ENCODE measurements at regions not wholly inside any gene's neighbourhood (a gene's known extent, or its start where the extent isn't known, plus 50 kb on each side); places are given as distances from the start of the nearest gene placed in this dataset.

GRCh38 chr9:13779106-13779505, 499.6 kb upstream of the MPDZ start:
- H3K36me3 ChIP-seq (ENCODE audit: control insufficient read depth in 2 of 3, insufficient read depth in 3 of 3, low read length in 3 of 3): no peaks in the 10 kb centered on the region
- Mint-ChIP-seq H3K36me3 (no peaks in the 10 kb centered on the region), H3K27ac (no peak overlapping the region), H3K9me3 (peaks cover 0 to 13% (median 2%) of the 10 kb centered on the region in 11 donors), H3K27me3 (no peaks in the 10 kb centered on the region), H3K4me3 (no peak overlapping the region), H3K4me1 (no peaks in the 10 kb centered on the region)
- no peaks in the 10 kb centered on the region for H3K9me3 ChIP-seq (ENCODE audit: control insufficient read depth in 2 of 3, low read length in 3 of 3)
- POLR2A ChIA-PET: no interaction called here
- H3K27ac ChIP-seq (ENCODE audit: low read depth, low read length): no peak overlapping the region
- DNase-seq (no peak), ATAC-seq (no peak)
- H3K27me3 ChIP-seq (ENCODE audit: control insufficient read depth in 2 of 2, insufficient read depth in 2 of 2, low read length in 2 of 2): no peaks in the 10 kb centered on the region
- CTCF ChIA-PET: no interaction called here
- intact Hi-C loops (cut with micrococcal nuclease): no loop called here
- no peaks in the 10 kb centered on the region for H3K4me1 ChIP-seq (ENCODE audit: control insufficient read depth in 2 of 2, insufficient read depth in 2 of 2, low read length in 2 of 2)
- H3K4me3 ChIP-seq (ENCODE audit: low read length): no peak overlapping the region

DNA sequence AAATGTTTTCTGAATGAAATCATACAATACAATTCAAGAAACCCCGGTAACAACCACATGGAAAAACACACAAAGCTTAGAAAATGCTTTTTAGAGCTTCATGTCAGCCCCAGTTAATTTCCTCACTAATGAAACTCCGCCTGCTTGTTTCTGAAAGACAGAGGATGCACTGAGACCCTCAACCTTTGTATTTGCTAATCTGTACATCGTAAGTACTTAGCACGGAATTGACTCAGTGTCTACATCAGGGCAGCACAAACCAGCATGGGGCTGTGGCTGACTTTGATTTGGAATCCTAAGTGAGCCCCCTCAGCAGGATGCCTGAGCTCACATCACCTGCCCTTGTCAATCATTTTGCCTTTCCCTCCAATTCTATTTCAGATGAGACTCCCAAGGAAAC, 499.1 kb upstream of the MPDZ start:
- intact Hi-C loops (cut with micrococcal nuclease): no loop called here
- ChIA-PET CTCF (no interaction called here), POLR2A (no interaction called here)
- Histone ChIP-seq H3K4me1 (ENCODE audit: control insufficient read depth in 2 of 2, insufficient read depth in 2 of 2, low read length in 2 of 2) (no peaks in the 10 kb centered on the region), H3K27me3 (ENCODE audit: control insufficient read depth in 2 of 2, insufficient read depth in 2 of 2, low read length in 2 of 2) (no peaks in the 10 kb centered on the region), H3K27ac (ENCODE audit: low read depth, low read length) (no peak overlapping the region), H3K36me3 (ENCODE audit: control insufficient read depth in 2 of 3, insufficient read depth in 3 of 3, low read length in 3 of 3) (no peaks in the 10 kb centered on the region), H3K9me3 (ENCODE audit: control insufficient read depth in 2 of 3, low read length in 3 of 3) (no peaks in the 10 kb centered on the region), H3K4me3 (ENCODE audit: low read length) (no peak overlapping the region)
- Mint-ChIP-seq H3K9me3 (peaks cover 0 to 13% (median 2%) of the 10 kb centered on the region in 11 donors), H3K27ac (no peak overlapping the region), H3K4me3 (no peak overlapping the region), H3K4me1 (no peaks in the 10 kb centered on the region), H3K36me3 (no peaks in the 10 kb centered on the region), H3K27me3 (no peaks in the 10 kb centered on the region)
- ATAC-seq: no peak
- no peak for DNase-seq

GRCh38 chr9:13770956-13771355, 491.5 kb upstream of the MPDZ start:
- H3K27me3 ChIP-seq (ENCODE audit: control insufficient read depth in 2 of 2, insufficient read depth in 2 of 2, low read length in 2 of 2): no peaks in the 10 kb centered on the region
- H3K27ac ChIP-seq (ENCODE audit: low read depth, low read length): no peak overlapping the region
- POLR2A ChIA-PET: no interaction called here
- H3K36me3 ChIP-seq (ENCODE audit: control insufficient read depth in 2 of 3, insufficient read depth in 3 of 3, low read length in 3 of 3): no peaks in the 10 kb centered on the region
- Mint-ChIP-seq H3K9me3 (peaks cover 0 to 24% (median 6%) of the 10 kb centered on the region in 11 donors), H3K27me3 (no peaks in the 10 kb centered on the region), H3K27ac (no peak overlapping the region), H3K36me3 (no peaks in the 10 kb centered on the region), H3K4me1 (no peaks in the 10 kb centered on the region), H3K4me3 (no peak overlapping the region)
- H3K4me1 ChIP-seq (ENCODE audit: control insufficient read depth in 2 of 2, insufficient read depth in 2 of 2, low read length in 2 of 2): no peaks in the 10 kb centered on the region
- H3K9me3 ChIP-seq (ENCODE audit: control insufficient read depth in 2 of 3, low read length in 3 of 3): no peaks in the 10 kb centered on the region
- no peak overlapping the region for H3K4me3 ChIP-seq (ENCODE audit: low read length)
- DNase-seq (no peak), ATAC-seq (no peak)
- intact Hi-C loops (cut with micrococcal nuclease): no loop called here
- CTCF ChIA-PET: no interaction called here

DNA sequence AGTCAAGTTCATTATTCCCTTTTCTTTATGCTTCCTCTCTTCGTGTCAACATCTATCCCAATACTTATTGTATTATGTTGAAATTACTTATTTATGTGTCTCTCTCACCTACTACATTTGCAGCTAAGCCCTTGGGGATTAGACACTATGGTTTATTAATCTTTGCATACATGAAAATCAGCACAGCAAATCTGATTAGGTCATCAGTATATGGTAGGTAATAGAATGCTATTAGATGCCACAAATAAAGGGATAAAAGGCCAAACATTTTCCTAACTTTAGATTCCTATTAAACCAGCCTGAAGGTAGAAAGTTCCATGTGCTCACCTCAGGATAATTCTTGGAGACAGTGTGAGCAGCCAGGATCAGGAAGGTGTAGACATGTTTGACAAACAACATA, 490.1 kb upstream of the MPDZ start:
- H3K4me3 Mint-ChIP-seq: no peak overlapping the region
- no peaks in the 10 kb centered on the region for H3K27me3 Mint-ChIP-seq
- ATAC-seq (no peak), DNase-seq (no peak)
- no peak overlapping the region for H3K27ac Mint-ChIP-seq
- Histone ChIP-seq H3K4me3 (ENCODE audit: low read length) (no peak overlapping the region), H3K27me3 (ENCODE audit: control insufficient read depth in 2 of 2, insufficient read depth in 2 of 2, low read length in 2 of 2) (no peaks in the 10 kb centered on the region), H3K4me1 (ENCODE audit: control insufficient read depth in 2 of 2, insufficient read depth in 2 of 2, low read length in 2 of 2) (no peaks in the 10 kb centered on the region), H3K36me3 (ENCODE audit: control insufficient read depth in 2 of 3, insufficient read depth in 3 of 3, low read length in 3 of 3) (no peaks in the 10 kb centered on the region), H3K9me3 (ENCODE audit: control insufficient read depth in 2 of 3, low read length in 3 of 3) (no peaks in the 10 kb centered on the region), H3K27ac (ENCODE audit: low read depth, low read length) (no peak overlapping the region)
- ChIA-PET CTCF (no interaction called here), POLR2A (no interaction called here)
- intact Hi-C loops (cut with micrococcal nuclease): no loop called here
- no peaks in the 10 kb centered on the region for H3K4me1 Mint-ChIP-seq
- no peaks in the 10 kb centered on the region for H3K36me3 Mint-ChIP-seq
- H3K9me3 Mint-ChIP-seq: peaks cover 0 to 23% (median 6%) of the 10 kb centered on the region in 11 donors

- ChIA-PET POLR2A (no interaction called here), CTCF (no interaction called here)
- intact Hi-C loops (cut with micrococcal nuclease): no loop called here
Observed at GRCh38 chr9:13769006-13769405, 489.5 kb upstream of the MPDZ start.

DNA sequence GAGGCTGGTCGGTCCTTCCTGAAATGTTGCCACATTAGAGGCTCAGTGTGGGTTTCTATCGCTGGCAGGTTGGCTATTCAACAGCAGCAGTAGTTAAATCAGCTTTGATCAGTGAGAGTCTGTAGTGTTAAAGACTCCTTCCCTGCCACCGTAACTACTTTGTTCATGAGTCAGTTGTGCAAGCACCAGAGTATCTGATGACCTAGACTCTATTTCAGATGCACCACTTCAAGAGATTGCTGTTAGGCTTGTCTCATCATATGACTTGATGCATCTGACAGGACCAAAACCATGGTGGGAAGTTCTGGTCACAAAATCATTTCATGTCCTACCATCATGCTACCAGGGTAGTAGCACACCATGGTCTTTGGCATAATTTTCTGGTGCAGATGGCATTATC, 482.7 kb upstream of the MPDZ start:
- peaks cover 0 to 12% (median 2%) of the 10 kb centered on the region in 11 donors for H3K9me3 Mint-ChIP-seq
- no peaks in the 10 kb centered on the region for H3K4me1 Mint-ChIP-seq
- DNase-seq: no peak
- no peaks in the 10 kb centered on the region for H3K27me3 Mint-ChIP-seq
- H3K9me3 ChIP-seq (ENCODE audit: control insufficient read depth in 2 of 3, low read length in 3 of 3): no peaks in the 10 kb centered on the region
- ChIA-PET CTCF (no interaction called here), POLR2A (no interaction called here)
- H3K36me3 Mint-ChIP-seq: no peaks in the 10 kb centered on the region
- H3K36me3 ChIP-seq (ENCODE audit: control insufficient read depth in 2 of 3, insufficient read depth in 3 of 3, low read length in 3 of 3): no peaks in the 10 kb centered on the region
- no peak overlapping the region for H3K27ac Mint-ChIP-seq
- no peak overlapping the region for H3K4me3 Mint-ChIP-seq
- no peak for ATAC-seq
- intact Hi-C loops (cut with micrococcal nuclease): no loop called here
- no peak overlapping the region for H3K27ac ChIP-seq (ENCODE audit: low read depth, low read length)
- H3K27me3 ChIP-seq (ENCODE audit: control insufficient read depth in 2 of 2, insufficient read depth in 2 of 2, low read length in 2 of 2): no peaks in the 10 kb centered on the region
- H3K4me1 ChIP-seq (ENCODE audit: control insufficient read depth in 2 of 2, insufficient read depth in 2 of 2, low read length in 2 of 2): no peaks in the 10 kb centered on the region
- no peak overlapping the region for H3K4me3 ChIP-seq (ENCODE audit: low read length)

More at GRCh38 chr9:13769006-13769405, 489.5 kb upstream of the MPDZ start:
- no peak overlapping the region for H3K4me3 ChIP-seq (ENCODE audit: low read length)
- H3K4me1 ChIP-seq (ENCODE audit: control insufficient read depth in 2 of 2, insufficient read depth in 2 of 2, low read length in 2 of 2): no peaks in the 10 kb centered on the region
- no peaks in the 10 kb centered on the region for H3K4me1 Mint-ChIP-seq
- H3K4me3 Mint-ChIP-seq: no peak overlapping the region
- no peaks in the 10 kb centered on the region for H3K9me3 ChIP-seq (ENCODE audit: control insufficient read depth in 2 of 3, low read length in 3 of 3)
- no peaks in the 10 kb centered on the region for H3K27me3 ChIP-seq (ENCODE audit: control insufficient read depth in 2 of 2, insufficient read depth in 2 of 2, low read length in 2 of 2)
- H3K27ac ChIP-seq (ENCODE audit: low read depth, low read length): no peak overlapping the region
- no peaks in the 10 kb centered on the region for H3K27me3 Mint-ChIP-seq
- H3K27ac Mint-ChIP-seq: no peak overlapping the region
- no peaks in the 10 kb centered on the region for H3K36me3 ChIP-seq (ENCODE audit: control insufficient read depth in 2 of 3, insufficient read depth in 3 of 3, low read length in 3 of 3)
- ATAC-seq (no peak), DNase-seq (no peak)
- no peaks in the 10 kb centered on the region for H3K36me3 Mint-ChIP-seq
- H3K9me3 Mint-ChIP-seq: peaks cover 0 to 18% (median 5%) of the 10 kb centered on the region in 11 donors

GRCh38 chr9:13759551-13759950, 480.1 kb upstream of the MPDZ start:
- CTCF ChIA-PET: no interaction called here
- no peak overlapping the region for H3K27ac Mint-ChIP-seq
- POLR2A ChIA-PET: no interaction called here
- no peaks in the 10 kb centered on the region for H3K4me1 Mint-ChIP-seq
- H3K4me3 ChIP-seq (ENCODE audit: low read length): no peak overlapping the region
- H3K4me3 Mint-ChIP-seq: no peak overlapping the region
- H3K9me3 Mint-ChIP-seq: peaks cover 0 to 10% (median 2%) of the 10 kb centered on the region in 11 donors
- no peaks in the 10 kb centered on the region for H3K4me1 ChIP-seq (ENCODE audit: control insufficient read depth in 2 of 2, insufficient read depth in 2 of 2, low read length in 2 of 2)
- intact Hi-C loops (cut with micrococcal nuclease): no loop called here
- H3K9me3 ChIP-seq (ENCODE audit: control insufficient read depth in 2 of 3, low read length in 3 of 3): no peaks in the 10 kb centered on the region
- no peaks in the 10 kb centered on the region for H3K36me3 ChIP-seq (ENCODE audit: control insufficient read depth in 2 of 3, insufficient read depth in 3 of 3, low read length in 3 of 3)
- no peaks in the 10 kb centered on the region for H3K27me3 Mint-ChIP-seq
- ATAC-seq (no peak), DNase-seq (no peak)
- no peaks in the 10 kb centered on the region for H3K36me3 Mint-ChIP-seq
- H3K27me3 ChIP-seq (ENCODE audit: control insufficient read depth in 2 of 2, insufficient read depth in 2 of 2, low read length in 2 of 2): no peaks in the 10 kb centered on the region
- no peak overlapping the region for H3K27ac ChIP-seq (ENCODE audit: low read depth, low read length)
